BE2C (cell line): ENCODE measurements at regions not wholly inside any gene's neighbourhood (a gene's known extent, or its start where the extent isn't known, plus 50 kb on each side); places are given as distances from the start of the nearest gene placed in this dataset.

Experiments used
- DNase-seq: peaks from one replicate; pipeline ENCODE4 v3.0.0-alpha.2; 2020
- H3K27me3 ChIP-seq: fragments of 250-450 bp; sonication (Bioruptor Pico); 2 replicates; pipeline ENCODE4 v1.5.1; 2020; ENCODE audit warnings: mild to moderate bottlenecking
- H3K36me3 ChIP-seq: fragments of 250-450 bp; sonication (Bioruptor Pico); 2 replicates; pipeline ENCODE4 v1.5.1; 2020; ENCODE audit warnings: mild to moderate bottlenecking
- H3K4me1 ChIP-seq: fragments of 250-450 bp; sonication (Bioruptor Pico); 2 replicates; pipeline ENCODE4 v1.5.1; 2020
- H3K4me3 ChIP-seq: 2 replicates; pipeline ENCODE4 v1.5.1; 2011; ENCODE audit warnings: low read depth, low read length
- H3K9me3 ChIP-seq: fragments of 250-450 bp; sonication (Bioruptor Pico); 2 replicates; pipeline ENCODE4 v1.5.1; 2020
- TF ChIP-seq, protein P1 (sequence below): IDR thresholded peaks from 2 replicates; pipeline ENCODE4 v1.5.1; 2012; ENCODE audit warnings: mild to moderate bottlenecking, low read depth, low read length

GRCh38 chr10:129106314-129106713, 360.7 kb upstream of the MGMT start:
- no peaks in the 10 kb centered on the region for H3K27me3 ChIP-seq
- no peak overlapping the region for H3K4me3 ChIP-seq
- TF ChIP-seq, protein P1, sequence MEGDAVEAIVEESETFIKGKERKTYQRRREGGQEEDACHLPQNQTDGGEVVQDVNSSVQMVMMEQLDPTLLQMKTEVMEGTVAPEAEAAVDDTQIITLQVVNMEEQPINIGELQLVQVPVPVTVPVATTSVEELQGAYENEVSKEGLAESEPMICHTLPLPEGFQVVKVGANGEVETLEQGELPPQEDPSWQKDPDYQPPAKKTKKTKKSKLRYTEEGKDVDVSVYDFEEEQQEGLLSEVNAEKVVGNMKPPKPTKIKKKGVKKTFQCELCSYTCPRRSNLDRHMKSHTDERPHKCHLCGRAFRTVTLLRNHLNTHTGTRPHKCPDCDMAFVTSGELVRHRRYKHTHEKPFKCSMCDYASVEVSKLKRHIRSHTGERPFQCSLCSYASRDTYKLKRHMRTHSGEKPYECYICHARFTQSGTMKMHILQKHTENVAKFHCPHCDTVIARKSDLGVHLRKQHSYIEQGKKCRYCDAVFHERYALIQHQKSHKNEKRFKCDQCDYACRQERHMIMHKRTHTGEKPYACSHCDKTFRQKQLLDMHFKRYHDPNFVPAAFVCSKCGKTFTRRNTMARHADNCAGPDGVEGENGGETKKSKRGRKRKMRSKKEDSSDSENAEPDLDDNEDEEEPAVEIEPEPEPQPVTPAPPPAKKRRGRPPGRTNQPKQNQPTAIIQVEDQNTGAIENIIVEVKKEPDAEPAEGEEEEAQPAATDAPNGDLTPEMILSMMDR, result no peak
- H3K9me3 ChIP-seq, result no peaks in the 10 kb centered on the region
- H3K36me3 ChIP-seq, result no peaks in the 10 kb centered on the region
- no peak for DNase-seq
- no peaks in the 10 kb centered on the region; the same call in 1 of the 2 replicates for H3K4me1 ChIP-seq

GRCh38 chr10:129107525-129107924, 359.5 kb upstream of the MGMT start:
- TF ChIP-seq, protein P1, result no peak
- no peak for DNase-seq
- peaks cover 2% of the 10 kb centered on the region; the same call in 1 of the 2 replicates for H3K4me1 ChIP-seq
- no peaks in the 10 kb centered on the region for H3K27me3 ChIP-seq
- no peaks in the 10 kb centered on the region for H3K9me3 ChIP-seq
- no peak overlapping the region for H3K4me3 ChIP-seq
- H3K36me3 ChIP-seq, result no peaks in the 10 kb centered on the region

DNA sequence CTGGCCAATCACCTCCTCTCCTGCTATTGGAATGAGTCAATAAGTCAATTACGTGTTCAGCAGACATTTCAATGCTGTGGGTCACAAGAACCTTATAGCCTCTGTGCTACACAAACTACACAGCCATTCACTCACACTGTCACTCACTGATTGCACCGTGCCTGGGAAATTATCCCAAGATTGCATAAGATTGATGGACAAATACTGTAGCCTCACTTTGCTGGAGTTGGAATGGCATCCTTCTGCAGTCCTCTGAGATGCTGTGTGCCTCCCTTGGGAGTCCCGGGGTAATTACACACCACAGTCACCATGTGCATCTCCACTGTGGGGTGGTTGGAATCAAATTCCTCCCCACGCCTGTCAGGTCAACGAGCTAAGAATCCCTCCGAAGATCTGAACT, 358.7 kb upstream of the MGMT start:
- TF ChIP-seq, protein P1, result no peak
- no peak for DNase-seq
- H3K9me3 ChIP-seq, result no peaks in the 10 kb centered on the region
- H3K27me3 ChIP-seq, result no peaks in the 10 kb centered on the region
- H3K4me3 ChIP-seq, result no peak overlapping the region
- H3K4me1 ChIP-seq, result peaks cover 2% of the 10 kb centered on the region; the same call in 1 of the 2 replicates
- H3K36me3 ChIP-seq, result no peaks in the 10 kb centered on the region

GRCh38 chr10:129108994-129109393, 358.0 kb upstream of the MGMT start:
- peaks cover 2% of the 10 kb centered on the region; the same call in 1 of the 2 replicates for H3K4me1 ChIP-seq
- no peaks in the 10 kb centered on the region for H3K27me3 ChIP-seq
- no peaks in the 10 kb centered on the region for H3K36me3 ChIP-seq
- H3K4me3 ChIP-seq, result no peak overlapping the region
- TF ChIP-seq, protein P1, result no peak
- H3K9me3 ChIP-seq, result no peaks in the 10 kb centered on the region
- DNase-seq, result no peak

GRCh38 chr10:129110780-129111179, 356.3 kb upstream of the MGMT start:
- TF ChIP-seq, protein P1, result no peak

GRCh38 chr10:129111922-129112321, 355.1 kb upstream of the MGMT start:
- no peaks in the 10 kb centered on the region for H3K9me3 ChIP-seq
- TF ChIP-seq, protein P1, result no peak
- peaks cover 2% of the 10 kb centered on the region; the same call in 1 of the 2 replicates for H3K4me1 ChIP-seq
- H3K27me3 ChIP-seq, result no peaks in the 10 kb centered on the region
- H3K4me3 ChIP-seq, result no peak overlapping the region
- no peaks in the 10 kb centered on the region for H3K36me3 ChIP-seq
- no peak for DNase-seq

More at GRCh38 chr10:129110780-129111179, 356.3 kb upstream of the MGMT start:
- DNase-seq, result no peak
- H3K9me3 ChIP-seq, result no peaks in the 10 kb centered on the region
- no peak overlapping the region for H3K4me3 ChIP-seq
- peaks cover 2% of the 10 kb centered on the region; the same call in 1 of the 2 replicates for H3K4me1 ChIP-seq
- H3K36me3 ChIP-seq, result no peaks in the 10 kb centered on the region
- no peaks in the 10 kb centered on the region for H3K27me3 ChIP-seq
